MM.1S (cell line): ENCODE measurements at regions not wholly inside any gene's neighbourhood (a gene's known extent, or its start where the extent isn't known, plus 50 kb on each side); places are given as distances from the start of the nearest gene placed in this dataset.
A peak's percentile ranks its signal among the peaks of the same experiment; 100 is the strongest.

Experiments
- DNase-seq: peaks from one replicate; pipeline ENCODE4 v3.0.0-alpha.2; 2015
- H2AFZ ChIP-seq: fragments of 300-600 bp; sonication (generic); 2 replicates; pipeline ENCODE4 v1.6.0; 2016; ENCODE audit warnings: antibody characterized with exemption, low read length
- H3F3A ChIP-seq: fragments of 300-600 bp; sonication (generic); 2 replicates; pipeline ENCODE4 v1.6.1; 2016; ENCODE audit warnings: mild to moderate bottlenecking, antibody characterized with exemption, low read length, moderate library complexity, mixed read lengths; ENCODE audit not compliant: insufficient read depth
- H3K27ac ChIP-seq: fragments of 300-600 bp; sonication (generic); 2 replicates; pipeline ENCODE4 v1.5.1; 2016; ENCODE audit warnings: mild to moderate bottlenecking, low read length
- H3K27me3 ChIP-seq: fragments of 300-600 bp; sonication (generic); replicated peaks from 2 replicates; pipeline ENCODE4 v1.6.0; 2016; ENCODE audit warnings: low read length; ENCODE audit not compliant: insufficient read depth
- H3K36me3 ChIP-seq: fragments of 300-600 bp; sonication (generic); replicated peaks from 2 replicates; pipeline ENCODE4 v1.6.1; 2016; ENCODE audit warnings: mild to moderate bottlenecking, low read length, mixed read lengths; ENCODE audit not compliant: insufficient read depth
- H3K4me1 ChIP-seq: fragments of 300-600 bp; sonication (generic); 2 replicates; pipeline ENCODE4 v1.6.1; 2016; ENCODE audit warnings: low read length, mixed read lengths
- H3K4me2 ChIP-seq: fragments of 300-600 bp; sonication (generic); 2 replicates; pipeline ENCODE4 v1.6.0; 2016; ENCODE audit warnings: low read depth, low read length
- H3K4me3 ChIP-seq: fragments of 300-600 bp; sonication (generic); 2 replicates; pipeline ENCODE4 v1.5.1; 2016; ENCODE audit warnings: low read length, mixed read lengths
- H3K79me2 ChIP-seq: fragments of 300-600 bp; sonication (generic); 2 replicates; pipeline ENCODE4 v1.6.1; 2016; ENCODE audit warnings: mixed run types, low read length, mixed read lengths
- H3K9ac ChIP-seq: fragments of 300-600 bp; sonication (generic); 2 replicates; pipeline ENCODE4 v1.6.1; 2016; ENCODE audit warnings: low read length, mixed read lengths
- H3K9me2 ChIP-seq: fragments of 300-600 bp; sonication (generic); replicated peaks from 2 replicates; pipeline ENCODE4 v1.6.1; 2016; ENCODE audit warnings: mild to moderate bottlenecking, low read length, mixed read lengths; ENCODE audit not compliant: insufficient read depth
- H3K9me3 ChIP-seq: fragments of 300-600 bp; sonication (generic); replicated peaks from 2 replicates; pipeline ENCODE4 v1.6.1; 2016; ENCODE audit warnings: mild to moderate bottlenecking, low read length, mixed read lengths; ENCODE audit not compliant: insufficient read depth
- H4K20me1 ChIP-seq: fragments of 300-600 bp; sonication (generic); 2 replicates; pipeline ENCODE4 v1.6.1; 2016; ENCODE audit warnings: mild to moderate bottlenecking, low read length, moderate library complexity, mixed read lengths; ENCODE audit not compliant: insufficient read depth
- EZH2 ChIP-seq: fragments of 300-600 bp; sonication (generic); optimal IDR thresholded peaks from 2 replicates; pipeline ENCODE3; 2017; ENCODE audit warnings: low read depth, mild to moderate bottlenecking, antibody characterized with exemption, low read length, mixed read lengths
- EZH2phosphoT487 ChIP-seq: fragments of 300-600 bp; sonication (generic); IDR thresholded peaks from 2 replicates; pipeline ENCODE4 v1.6.1; 2018; ENCODE audit warnings: antibody characterized with exemption, low read length
- TF ChIP-seq, protein P1 (sequence below): fragments of 300-600 bp; sonication (generic); IDR thresholded peaks from 2 replicates; pipeline ENCODE4 v1.5.1; 2016; ENCODE audit warnings: antibody characterized with exemption, low read length, mixed read lengths

DNA sequence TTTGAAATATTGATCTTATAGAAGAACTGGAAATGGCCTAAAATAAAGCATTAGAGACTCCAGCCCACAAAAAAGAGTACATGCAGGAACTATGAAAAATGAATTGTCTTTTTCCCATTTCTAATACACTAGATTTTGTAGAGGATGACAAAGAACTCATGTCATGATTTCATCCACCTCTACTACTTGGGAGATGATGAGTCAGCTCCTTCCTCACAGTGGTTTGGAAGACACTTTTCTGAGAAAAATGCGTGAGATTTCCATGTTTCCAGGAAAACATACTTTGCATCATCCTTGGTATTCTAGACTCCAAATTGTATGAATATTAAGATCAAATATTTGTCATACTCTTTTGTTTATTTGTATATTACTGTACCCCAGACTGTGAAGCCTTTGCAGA lies 500.5 kb downstream of the FAM181B start:
- no peak overlapping the region for H3K9ac ChIP-seq
- H3K79me2 ChIP-seq: no peaks in the 10 kb centered on the region
- no peak overlapping the region for H2AFZ ChIP-seq
- no peaks in the 10 kb centered on the region for H3K9me2 ChIP-seq
- no peak for DNase-seq
- no peaks in the 10 kb centered on the region for H3K36me3 ChIP-seq
- H3K4me1 ChIP-seq: no peaks in the 10 kb centered on the region
- TF ChIP-seq EZH2 (no peak), EZH2phosphoT487 (no peak)
- TF ChIP-seq, protein P1, sequence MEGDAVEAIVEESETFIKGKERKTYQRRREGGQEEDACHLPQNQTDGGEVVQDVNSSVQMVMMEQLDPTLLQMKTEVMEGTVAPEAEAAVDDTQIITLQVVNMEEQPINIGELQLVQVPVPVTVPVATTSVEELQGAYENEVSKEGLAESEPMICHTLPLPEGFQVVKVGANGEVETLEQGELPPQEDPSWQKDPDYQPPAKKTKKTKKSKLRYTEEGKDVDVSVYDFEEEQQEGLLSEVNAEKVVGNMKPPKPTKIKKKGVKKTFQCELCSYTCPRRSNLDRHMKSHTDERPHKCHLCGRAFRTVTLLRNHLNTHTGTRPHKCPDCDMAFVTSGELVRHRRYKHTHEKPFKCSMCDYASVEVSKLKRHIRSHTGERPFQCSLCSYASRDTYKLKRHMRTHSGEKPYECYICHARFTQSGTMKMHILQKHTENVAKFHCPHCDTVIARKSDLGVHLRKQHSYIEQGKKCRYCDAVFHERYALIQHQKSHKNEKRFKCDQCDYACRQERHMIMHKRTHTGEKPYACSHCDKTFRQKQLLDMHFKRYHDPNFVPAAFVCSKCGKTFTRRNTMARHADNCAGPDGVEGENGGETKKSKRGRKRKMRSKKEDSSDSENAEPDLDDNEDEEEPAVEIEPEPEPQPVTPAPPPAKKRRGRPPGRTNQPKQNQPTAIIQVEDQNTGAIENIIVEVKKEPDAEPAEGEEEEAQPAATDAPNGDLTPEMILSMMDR: no peak
- no peak overlapping the region for H3K4me2 ChIP-seq
- no peaks in the 10 kb centered on the region for H3K9me3 ChIP-seq
- no peaks in the 10 kb centered on the region for H3K27me3 ChIP-seq
- no peaks in the 10 kb centered on the region for H4K20me1 ChIP-seq
- H3K27ac ChIP-seq: no peak overlapping the region
- no peaks in the 10 kb centered on the region for H3F3A ChIP-seq
- no peak overlapping the region for H3K4me3 ChIP-seq

GRCh38 chr11:82229341-82229740 lies 504.3 kb downstream of the FAM181B start:
- peak; percentile 39 for DNase-seq
- Histone ChIP-seq H3K9me2 (no peaks in the 10 kb centered on the region), H3K27ac (no peak overlapping the region), H3K27me3 (no peaks in the 10 kb centered on the region), H3K9ac (no peak overlapping the region), H3F3A (no peaks in the 10 kb centered on the region), H3K36me3 (no peaks in the 10 kb centered on the region), H3K4me3 (no peak overlapping the region), H2AFZ (no peak overlapping the region), H3K79me2 (no peaks in the 10 kb centered on the region), H4K20me1 (no peaks in the 10 kb centered on the region), H3K4me1 (no peaks in the 10 kb centered on the region), H3K4me2 (no peak overlapping the region), H3K9me3 (no peaks in the 10 kb centered on the region)
- no peak for TF ChIP-seq EZH2phosphoT487
- TF ChIP-seq, protein P1: peak; percentile 51
- TF ChIP-seq EZH2: no peak

GRCh38 chr11:82225930-82226329 lies 507.7 kb downstream of the FAM181B start:
- Histone ChIP-seq H3K36me3 (no peaks in the 10 kb centered on the region), H2AFZ (no peak overlapping the region), H3K4me1 (no peaks in the 10 kb centered on the region), H3K4me2 (no peak overlapping the region), H3K9me3 (no peaks in the 10 kb centered on the region), H3K4me3 (no peak overlapping the region), H4K20me1 (no peaks in the 10 kb centered on the region), H3K27me3 (no peaks in the 10 kb centered on the region), H3F3A (no peaks in the 10 kb centered on the region), H3K9me2 (no peaks in the 10 kb centered on the region), H3K9ac (no peak overlapping the region), H3K79me2 (no peaks in the 10 kb centered on the region), H3K27ac (peak overlapping the region; percentile 2; the same call in 1 of the 2 replicates)
- peak; percentile 9 for DNase-seq
- TF ChIP-seq, protein P1: peak; percentile 42
- TF ChIP-seq EZH2 (no peak), EZH2phosphoT487 (no peak)
